ENCODE measurements at regions not wholly inside any gene's neighbourhood (a gene's known extent, or its start where the extent isn't known, plus 50 kb on each side); places are given as distances from the start of the nearest gene placed in this dataset.

DNA sequence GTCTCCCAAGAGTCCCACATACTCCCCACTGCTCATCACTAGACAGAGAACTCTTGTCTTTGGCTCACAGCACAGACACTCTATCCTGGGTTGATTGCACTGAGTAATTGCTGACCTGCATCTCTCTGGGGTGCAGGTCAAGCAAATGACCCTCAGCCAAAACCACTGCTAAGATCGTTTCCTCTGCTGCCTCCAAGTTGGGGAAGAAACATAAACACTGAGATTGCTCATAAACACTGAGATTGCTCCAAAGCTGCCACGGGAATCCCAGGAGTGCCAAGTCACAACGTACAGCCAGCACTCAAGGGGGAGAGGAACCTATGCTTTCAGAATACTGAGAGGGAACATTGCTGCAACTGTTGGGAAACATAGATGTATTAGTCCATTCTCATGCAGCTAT is 1402.1 kb upstream of the ACO1 start:
- Histone ChIP-seq H3K27ac (ENCODE audit: low read length) (no peak overlapping the region), H3K4me1 (ENCODE audit: control insufficient read depth, insufficient read depth, low read length) (no peaks in the 10 kb centered on the region), H3K27me3 (ENCODE audit: control insufficient read depth, insufficient read depth, low read length) (no peaks in the 10 kb centered on the region), H3K36me3 (ENCODE audit: control insufficient read depth, insufficient read depth, low read length) (no peaks in the 10 kb centered on the region), H3K9me3 (ENCODE audit: control insufficient read depth, insufficient read depth, low read length) (peaks cover 12% of the 10 kb centered on the region), H3K4me3 (ENCODE audit: low read length) (no peak overlapping the region)
- Mint-ChIP-seq H3K4me1 (no peaks in the 10 kb centered on the region), H3K27me3 (ENCODE audit: low read depth in 2 of 2) (no peaks in the 10 kb centered on the region), H3K4me3 (no peak overlapping the region), H3K36me3 (peaks cover 18% of the 10 kb centered on the region), H3K27ac (no peak overlapping the region), H3K9me3 (peaks cover 18 to 26% of the 10 kb centered on the region in 2 donors)
- WGBS (ENCODE audit: insufficient coverage) = 77% methylated on average over 3 of the region's 3 CpGs
- DNase-seq (no peak), ATAC-seq (no peak)
- TF ChIP-seq, protein P1, sequence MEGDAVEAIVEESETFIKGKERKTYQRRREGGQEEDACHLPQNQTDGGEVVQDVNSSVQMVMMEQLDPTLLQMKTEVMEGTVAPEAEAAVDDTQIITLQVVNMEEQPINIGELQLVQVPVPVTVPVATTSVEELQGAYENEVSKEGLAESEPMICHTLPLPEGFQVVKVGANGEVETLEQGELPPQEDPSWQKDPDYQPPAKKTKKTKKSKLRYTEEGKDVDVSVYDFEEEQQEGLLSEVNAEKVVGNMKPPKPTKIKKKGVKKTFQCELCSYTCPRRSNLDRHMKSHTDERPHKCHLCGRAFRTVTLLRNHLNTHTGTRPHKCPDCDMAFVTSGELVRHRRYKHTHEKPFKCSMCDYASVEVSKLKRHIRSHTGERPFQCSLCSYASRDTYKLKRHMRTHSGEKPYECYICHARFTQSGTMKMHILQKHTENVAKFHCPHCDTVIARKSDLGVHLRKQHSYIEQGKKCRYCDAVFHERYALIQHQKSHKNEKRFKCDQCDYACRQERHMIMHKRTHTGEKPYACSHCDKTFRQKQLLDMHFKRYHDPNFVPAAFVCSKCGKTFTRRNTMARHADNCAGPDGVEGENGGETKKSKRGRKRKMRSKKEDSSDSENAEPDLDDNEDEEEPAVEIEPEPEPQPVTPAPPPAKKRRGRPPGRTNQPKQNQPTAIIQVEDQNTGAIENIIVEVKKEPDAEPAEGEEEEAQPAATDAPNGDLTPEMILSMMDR (IDR thresholded peaks at IDR 0.05) = no peak
- intact Hi-C loops (cut with micrococcal nuclease) = no loop called here

DNA sequence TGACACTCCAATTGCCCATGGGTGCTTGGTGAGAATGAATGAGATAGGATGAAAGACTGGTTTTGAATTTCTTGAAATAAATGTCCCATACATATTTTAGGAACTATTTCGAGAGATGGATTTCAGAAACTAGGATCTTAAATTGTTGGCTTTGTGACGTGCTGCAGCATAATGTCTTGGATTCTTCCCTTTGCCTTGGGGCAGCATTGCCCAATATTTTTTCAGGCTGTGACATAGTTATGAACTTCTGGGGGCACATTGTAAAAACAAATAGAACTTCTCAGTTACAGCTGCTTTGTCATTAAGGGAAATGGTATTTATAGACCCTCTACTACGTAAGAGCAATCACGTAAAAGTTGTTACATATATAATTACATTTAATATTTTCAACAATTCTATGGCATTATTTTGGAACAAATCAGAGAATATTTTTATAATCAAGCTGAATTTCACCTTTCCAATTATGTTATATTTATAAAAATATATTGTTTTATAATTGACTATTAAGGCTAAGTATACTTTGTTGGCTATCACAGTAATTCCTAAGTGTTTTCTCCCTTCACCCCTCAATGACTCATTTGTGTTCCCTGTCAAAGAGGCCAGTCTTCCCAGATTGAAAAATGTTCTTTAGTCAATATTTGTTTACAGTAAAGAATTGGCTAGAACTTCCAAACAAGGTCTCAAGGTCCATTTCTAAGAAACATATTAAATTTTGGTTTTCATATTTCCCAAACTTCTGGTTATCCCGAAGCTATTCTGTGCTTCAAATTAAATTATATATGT is 1388.3 kb upstream of the ACO1 start:
- WGBS (ENCODE audit: insufficient coverage) = 93% methylated on average over 2 of the region's 5 CpGs

DNA sequence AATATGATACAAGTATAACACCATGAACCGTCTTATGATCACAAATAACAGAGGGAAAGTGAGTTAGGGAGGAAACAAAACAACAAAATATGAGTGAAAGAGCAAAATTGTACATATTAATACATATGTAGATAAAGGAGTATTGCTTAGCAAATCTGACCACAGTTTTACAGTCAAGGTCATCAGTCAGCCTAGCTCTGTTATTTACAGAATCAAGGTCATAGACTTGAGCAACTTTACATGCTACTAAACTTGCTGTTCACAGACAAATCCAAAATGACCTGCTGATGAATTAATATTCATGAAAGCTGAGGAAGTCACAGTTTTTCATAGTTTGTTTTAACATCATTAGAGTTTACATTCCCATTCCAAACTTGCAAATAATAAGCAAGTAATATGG is 1387.7 kb upstream of the ACO1 start:
- no peaks in the 10 kb centered on the region for H3K27me3 Mint-ChIP-seq (ENCODE audit: low read depth in 2 of 2)
- H3K36me3 Mint-ChIP-seq = no peaks in the 10 kb centered on the region
- no peak overlapping the region for H3K4me3 ChIP-seq (ENCODE audit: low read length)
- H3K27ac Mint-ChIP-seq = no peak overlapping the region
- H3K9me3 ChIP-seq (ENCODE audit: control insufficient read depth, insufficient read depth, low read length) = no peaks in the 10 kb centered on the region
- no peak for DNase-seq
- H3K9me3 Mint-ChIP-seq = peaks cover 4 to 7% of the 10 kb centered on the region in 2 donors
- H3K4me1 Mint-ChIP-seq = no peaks in the 10 kb centered on the region
- ATAC-seq = no peak
- no peaks in the 10 kb centered on the region for H3K27me3 ChIP-seq (ENCODE audit: control insufficient read depth, insufficient read depth, low read length)
- no CpG with 5 or more reads among the region's 1 CpG for WGBS (ENCODE audit: insufficient coverage)
- no peak overlapping the region for H3K27ac ChIP-seq (ENCODE audit: low read length)
- no peaks in the 10 kb centered on the region for H3K4me1 ChIP-seq (ENCODE audit: control insufficient read depth, insufficient read depth, low read length)
- no peaks in the 10 kb centered on the region for H3K36me3 ChIP-seq (ENCODE audit: control insufficient read depth, insufficient read depth, low read length)
- intact Hi-C loops (cut with micrococcal nuclease) = no loop called here
- TF ChIP-seq, protein P1 (IDR thresholded peaks at IDR 0.05) = no peak
- no peak overlapping the region for H3K4me3 Mint-ChIP-seq

More for the DNA sequence above, 1388.3 kb upstream of the ACO1 start:
- Mint-ChIP-seq H3K36me3 (no peaks in the 10 kb centered on the region), H3K4me3 (no peak overlapping the region), H3K9me3 (peaks cover 4 to 6% of the 10 kb centered on the region in 2 donors), H3K27me3 (ENCODE audit: low read depth in 2 of 2) (no peaks in the 10 kb centered on the region), H3K27ac (no peak overlapping the region), H3K4me1 (no peaks in the 10 kb centered on the region)
- intact Hi-C loops (cut with micrococcal nuclease) = no loop called here
- Histone ChIP-seq H3K4me3 (ENCODE audit: low read length) (no peak overlapping the region), H3K4me1 (ENCODE audit: control insufficient read depth, insufficient read depth, low read length) (no peaks in the 10 kb centered on the region), H3K9me3 (ENCODE audit: control insufficient read depth, insufficient read depth, low read length) (no peaks in the 10 kb centered on the region), H3K27ac (ENCODE audit: low read length) (no peak overlapping the region), H3K27me3 (ENCODE audit: control insufficient read depth, insufficient read depth, low read length) (no peaks in the 10 kb centered on the region), H3K36me3 (ENCODE audit: control insufficient read depth, insufficient read depth, low read length) (no peaks in the 10 kb centered on the region)
- DNase-seq (no peak), ATAC-seq (no peak)
- TF ChIP-seq, protein P1 (IDR thresholded peaks at IDR 0.05) = no peak

DNA sequence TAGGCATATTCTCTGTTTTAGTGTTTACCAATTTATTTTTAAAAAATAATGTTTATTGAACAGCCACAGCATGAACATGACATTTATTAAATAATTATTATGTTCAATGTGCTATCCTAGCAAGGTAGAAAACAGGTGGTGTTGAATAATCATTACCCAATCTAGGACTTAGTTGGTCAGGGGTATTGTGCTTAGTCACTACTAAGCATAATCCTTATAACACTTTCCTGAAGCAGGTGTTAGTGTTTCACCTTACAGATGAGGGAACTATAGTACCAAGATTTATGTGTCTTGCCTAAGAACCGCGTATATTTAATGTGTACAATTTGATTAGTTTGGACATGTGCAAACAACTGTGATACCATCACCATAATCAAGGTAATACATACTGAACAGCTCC is 1387.2 kb upstream of the ACO1 start:
- H3K9me3 Mint-ChIP-seq = peaks cover 4 to 9% of the 10 kb centered on the region in 2 donors
- no peaks in the 10 kb centered on the region for H3K4me1 Mint-ChIP-seq
- intact Hi-C loops (cut with micrococcal nuclease) = no loop called here
- no peaks in the 10 kb centered on the region for H3K36me3 ChIP-seq (ENCODE audit: control insufficient read depth, insufficient read depth, low read length)
- ATAC-seq = no peak
- H3K36me3 Mint-ChIP-seq = no peaks in the 10 kb centered on the region
- no peak overlapping the region for H3K27ac ChIP-seq (ENCODE audit: low read length)
- H3K4me3 Mint-ChIP-seq = no peak overlapping the region
- no peaks in the 10 kb centered on the region for H3K27me3 ChIP-seq (ENCODE audit: control insufficient read depth, insufficient read depth, low read length)
- no peak overlapping the region for H3K4me3 ChIP-seq (ENCODE audit: low read length)
- TF ChIP-seq, protein P1 (IDR thresholded peaks at IDR 0.05) = no peak
- H3K27ac Mint-ChIP-seq = no peak overlapping the region
- DNase-seq = no peak
- H3K4me1 ChIP-seq (ENCODE audit: control insufficient read depth, insufficient read depth, low read length) = no peaks in the 10 kb centered on the region
- H3K9me3 ChIP-seq (ENCODE audit: control insufficient read depth, insufficient read depth, low read length) = no peaks in the 10 kb centered on the region
- no CpG with 5 or more reads among the region's 2 CpGs for WGBS (ENCODE audit: insufficient coverage)
- no peaks in the 10 kb centered on the region for H3K27me3 Mint-ChIP-seq (ENCODE audit: low read depth in 2 of 2)
